Sigmoid colon (tissue), 4 donors: ENCODE measurements at regions not wholly inside any gene's neighbourhood (a gene's known extent, or its start where the extent isn't known, plus 50 kb on each side); places are given as distances from the start of the nearest gene placed in this dataset.

Source experiments
- CTCF ChIP-seq, 4 experiments: fragments of 450-650 bp in 3 of 4; fragments of 200-600 bp in 1 of 4; IDR thresholded peaks; one replicate each; pipeline ENCODE4 v1.5.1; 2016 to 2019; ENCODE audit warnings: antibody characterized with exemption in 4 of 4, mild to moderate bottlenecking in 3 of 4, moderate library complexity in 2 of 4
- EP300 ChIP-seq, 4 donors: sonication (generic); formaldehyde crosslinking; IDR thresholded peaks; one replicate each; pipeline ENCODE4 v1.6.1; 2017; ENCODE audit warnings: antibody characterized with exemption in 4 of 4
- POLR2A ChIP-seq, 2 donors: fragments of 450-650 bp; IDR thresholded peaks; one replicate each; pipeline ENCODE4 v1.6.1; 2016; ENCODE audit warnings: antibody characterized with exemption in 2 of 2, mild to moderate bottlenecking in 2 of 2, moderate library complexity in 2 of 2
- POLR2AphosphoS5 ChIP-seq, 4 donors: sonication (generic); formaldehyde crosslinking; IDR thresholded peaks; one replicate each; pipeline ENCODE4 v1.6.1; 2017; ENCODE audit warnings: antibody characterized with exemption in 4 of 4

- TF ChIP-seq CTCF (IDR thresholded peaks at IDR 0.05): no peak
- TF ChIP-seq POLR2A (IDR thresholded peaks at IDR 0.05): no peak
- no peak for TF ChIP-seq POLR2AphosphoS5 (IDR thresholded peaks at IDR 0.05)
- no peak for TF ChIP-seq EP300 (IDR thresholded peaks at IDR 0.05)
These were observed 69.1 kb upstream of the FOXP2 start for GRCh38 chr7:114345494-114345893.
